B cell (primary cell): ENCODE measurements at regions not wholly inside any gene's neighbourhood (a gene's known extent, or its start where the extent isn't known, plus 50 kb on each side); places are given as distances from the start of the nearest gene placed in this dataset.

Experiments used
- EZH2 ChIP-seq: IDR thresholded peaks from 2 replicates; pipeline ENCODE4 v1.6.1; 2012; ENCODE audit warnings: borderline replicate concordance, low read depth, mild to moderate bottlenecking, moderate library complexity, low read length; ENCODE audit not compliant: insufficient read depth, poor library complexity, severe bottlenecking
- TF ChIP-seq, protein P1 (sequence below): fragments of 200-600 bp; IDR thresholded peaks from one replicate; pipeline ENCODE4 v1.8.0; 2022; ENCODE audit warnings: antibody characterized with exemption, mild to moderate bottlenecking

DNA sequence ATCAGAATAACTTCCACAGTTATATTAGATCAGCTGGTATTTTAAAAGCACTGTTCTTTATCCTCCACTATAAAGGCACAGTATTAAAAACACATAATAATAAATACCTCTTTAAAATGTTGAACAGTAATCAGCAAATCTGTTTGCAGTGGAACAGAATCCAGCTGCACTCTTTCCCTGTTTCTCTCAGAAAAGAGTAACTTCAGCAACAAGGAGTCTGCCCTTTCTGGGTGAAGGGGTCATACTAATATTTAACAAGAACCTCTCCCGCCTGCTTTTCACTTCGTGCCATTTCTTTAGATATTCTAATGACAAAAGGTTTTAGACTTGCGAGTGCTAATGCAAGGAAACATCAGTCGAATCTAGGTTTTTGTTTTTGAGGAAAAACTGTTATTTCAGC lies 194.2 kb upstream of the FMN2 start:
- TF ChIP-seq, protein P1, sequence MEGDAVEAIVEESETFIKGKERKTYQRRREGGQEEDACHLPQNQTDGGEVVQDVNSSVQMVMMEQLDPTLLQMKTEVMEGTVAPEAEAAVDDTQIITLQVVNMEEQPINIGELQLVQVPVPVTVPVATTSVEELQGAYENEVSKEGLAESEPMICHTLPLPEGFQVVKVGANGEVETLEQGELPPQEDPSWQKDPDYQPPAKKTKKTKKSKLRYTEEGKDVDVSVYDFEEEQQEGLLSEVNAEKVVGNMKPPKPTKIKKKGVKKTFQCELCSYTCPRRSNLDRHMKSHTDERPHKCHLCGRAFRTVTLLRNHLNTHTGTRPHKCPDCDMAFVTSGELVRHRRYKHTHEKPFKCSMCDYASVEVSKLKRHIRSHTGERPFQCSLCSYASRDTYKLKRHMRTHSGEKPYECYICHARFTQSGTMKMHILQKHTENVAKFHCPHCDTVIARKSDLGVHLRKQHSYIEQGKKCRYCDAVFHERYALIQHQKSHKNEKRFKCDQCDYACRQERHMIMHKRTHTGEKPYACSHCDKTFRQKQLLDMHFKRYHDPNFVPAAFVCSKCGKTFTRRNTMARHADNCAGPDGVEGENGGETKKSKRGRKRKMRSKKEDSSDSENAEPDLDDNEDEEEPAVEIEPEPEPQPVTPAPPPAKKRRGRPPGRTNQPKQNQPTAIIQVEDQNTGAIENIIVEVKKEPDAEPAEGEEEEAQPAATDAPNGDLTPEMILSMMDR = no peak
- TF ChIP-seq EZH2 = no peak
